ENCODE measurements at regions not wholly inside any gene's neighbourhood (a gene's known extent, or its start where the extent isn't known, plus 50 kb on each side); places are given as distances from the start of the nearest gene placed in this dataset.

DNA sequence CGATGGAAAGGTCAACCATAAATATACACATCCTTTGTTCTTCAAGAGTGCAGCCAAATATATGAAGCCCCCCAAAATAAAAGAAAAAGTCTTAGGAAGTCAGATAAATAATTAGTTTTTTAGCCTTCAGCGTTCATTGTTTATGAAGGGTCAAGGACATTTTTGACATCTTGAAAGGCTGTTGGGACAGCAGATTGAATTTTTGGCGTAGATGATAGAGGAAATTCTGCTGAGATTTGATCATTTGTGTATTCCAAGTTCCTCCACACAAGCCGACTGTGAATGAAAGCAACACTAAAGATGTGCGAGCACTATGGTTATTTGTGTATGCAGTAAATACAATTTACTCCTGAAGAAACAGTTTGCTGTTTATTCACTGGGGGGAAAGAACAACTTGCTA lies 177.8 kb upstream of the PARD3B start:
- no peaks in the 10 kb centered on the region for H3K36me3 ChIP-seq
- no peak overlapping the region for H3K4me3 ChIP-seq
- 49 to 51% methylated on average over 5 of the region's 5 CpGs for WGBS, 2 donors
- DNase-seq (ENCODE audit: low spot score in 2 of 2), result no peak
- TF ChIP-seq EP300 (IDR thresholded peaks at IDR 0.05) (no peak), POLR2A (IDR thresholded peaks at IDR 0.05) (no peak)
- TF ChIP-seq, protein P1, sequence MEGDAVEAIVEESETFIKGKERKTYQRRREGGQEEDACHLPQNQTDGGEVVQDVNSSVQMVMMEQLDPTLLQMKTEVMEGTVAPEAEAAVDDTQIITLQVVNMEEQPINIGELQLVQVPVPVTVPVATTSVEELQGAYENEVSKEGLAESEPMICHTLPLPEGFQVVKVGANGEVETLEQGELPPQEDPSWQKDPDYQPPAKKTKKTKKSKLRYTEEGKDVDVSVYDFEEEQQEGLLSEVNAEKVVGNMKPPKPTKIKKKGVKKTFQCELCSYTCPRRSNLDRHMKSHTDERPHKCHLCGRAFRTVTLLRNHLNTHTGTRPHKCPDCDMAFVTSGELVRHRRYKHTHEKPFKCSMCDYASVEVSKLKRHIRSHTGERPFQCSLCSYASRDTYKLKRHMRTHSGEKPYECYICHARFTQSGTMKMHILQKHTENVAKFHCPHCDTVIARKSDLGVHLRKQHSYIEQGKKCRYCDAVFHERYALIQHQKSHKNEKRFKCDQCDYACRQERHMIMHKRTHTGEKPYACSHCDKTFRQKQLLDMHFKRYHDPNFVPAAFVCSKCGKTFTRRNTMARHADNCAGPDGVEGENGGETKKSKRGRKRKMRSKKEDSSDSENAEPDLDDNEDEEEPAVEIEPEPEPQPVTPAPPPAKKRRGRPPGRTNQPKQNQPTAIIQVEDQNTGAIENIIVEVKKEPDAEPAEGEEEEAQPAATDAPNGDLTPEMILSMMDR (IDR thresholded peaks at IDR 0.05), result no peak
- no peaks in the 10 kb centered on the region for H3K27me3 ChIP-seq
- no peak overlapping the region for H3K27ac ChIP-seq
- H3K4me1 ChIP-seq, result no peaks in the 10 kb centered on the region
- H3K9me3 ChIP-seq, result no peaks in the 10 kb centered on the region

DNA sequence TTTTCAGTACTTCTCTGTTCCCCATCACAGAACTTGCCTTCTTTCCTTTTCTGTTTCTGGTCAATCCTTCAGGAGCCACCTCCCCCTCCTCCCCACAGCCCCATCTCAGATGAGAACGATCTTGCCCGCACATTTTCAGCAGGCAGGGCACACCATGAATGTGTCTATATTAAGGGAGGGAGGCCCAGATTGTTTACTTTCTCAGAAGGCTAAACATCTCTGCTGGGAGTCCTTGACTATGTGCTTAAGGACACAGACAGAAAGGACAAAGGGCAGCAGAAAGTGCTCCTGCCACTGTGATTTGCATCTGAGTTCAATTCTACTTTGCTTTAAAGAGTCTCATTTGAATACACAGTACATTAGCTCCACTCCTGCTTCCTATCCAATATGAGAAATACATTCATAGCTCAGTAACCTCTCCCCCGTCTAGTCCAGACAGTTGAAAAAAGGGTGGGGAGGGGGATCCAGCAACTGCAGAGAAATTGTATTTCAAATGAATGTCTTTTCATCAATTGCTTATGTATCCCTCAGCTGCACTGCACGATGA lies 175.0 kb upstream of the PARD3B start:
- Histone ChIP-seq H3K27me3 (no peaks in the 10 kb centered on the region), H3K27ac (no peak overlapping the region), H3K4me3 (no peak overlapping the region), H3K36me3 (no peaks in the 10 kb centered on the region), H3K9me3 (no peaks in the 10 kb centered on the region), H3K4me1 (no peaks in the 10 kb centered on the region)
- TF ChIP-seq POLR2A (IDR thresholded peaks at IDR 0.05) (no peak), EP300 (IDR thresholded peaks at IDR 0.05) (no peak)
- TF ChIP-seq, protein P1 (IDR thresholded peaks at IDR 0.05), result no peak
- no peak for DNase-seq (ENCODE audit: low spot score in 2 of 2)
- WGBS, 2 donors, result 50 to 65% methylated on average over 4 of the region's 4 CpGs

DNA sequence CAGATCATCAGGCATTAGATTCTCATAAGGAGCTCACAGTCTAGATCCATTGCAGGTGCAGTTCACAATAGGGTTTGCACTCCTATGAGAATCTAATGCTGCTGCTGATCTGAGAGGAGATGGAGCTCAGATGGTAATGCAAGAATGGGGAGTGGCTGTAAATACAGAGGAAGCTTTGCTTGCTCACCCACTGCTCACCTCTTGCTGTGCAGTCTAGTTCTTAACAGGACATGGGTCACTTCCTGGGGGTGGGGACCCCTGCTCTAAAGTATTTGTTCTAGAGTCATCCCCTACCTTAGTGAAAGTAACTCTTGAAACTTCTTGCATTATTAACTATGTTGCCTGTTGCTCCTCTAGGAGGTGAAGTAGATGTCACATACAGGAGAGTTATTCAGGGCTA lies 171.3 kb upstream of the PARD3B start:
- Histone ChIP-seq H3K27me3 (no peaks in the 10 kb centered on the region), H3K27ac (no peak overlapping the region), H3K4me3 (no peak overlapping the region), H3K36me3 (no peaks in the 10 kb centered on the region), H3K4me1 (no peaks in the 10 kb centered on the region), H3K9me3 (no peaks in the 10 kb centered on the region)
- TF ChIP-seq, protein P1 (IDR thresholded peaks at IDR 0.05), result no peak
- no peak for TF ChIP-seq EP300 (IDR thresholded peaks at IDR 0.05)
- TF ChIP-seq POLR2A (IDR thresholded peaks at IDR 0.05), result no peak
- no peak for DNase-seq (ENCODE audit: low spot score in 2 of 2)

DNA sequence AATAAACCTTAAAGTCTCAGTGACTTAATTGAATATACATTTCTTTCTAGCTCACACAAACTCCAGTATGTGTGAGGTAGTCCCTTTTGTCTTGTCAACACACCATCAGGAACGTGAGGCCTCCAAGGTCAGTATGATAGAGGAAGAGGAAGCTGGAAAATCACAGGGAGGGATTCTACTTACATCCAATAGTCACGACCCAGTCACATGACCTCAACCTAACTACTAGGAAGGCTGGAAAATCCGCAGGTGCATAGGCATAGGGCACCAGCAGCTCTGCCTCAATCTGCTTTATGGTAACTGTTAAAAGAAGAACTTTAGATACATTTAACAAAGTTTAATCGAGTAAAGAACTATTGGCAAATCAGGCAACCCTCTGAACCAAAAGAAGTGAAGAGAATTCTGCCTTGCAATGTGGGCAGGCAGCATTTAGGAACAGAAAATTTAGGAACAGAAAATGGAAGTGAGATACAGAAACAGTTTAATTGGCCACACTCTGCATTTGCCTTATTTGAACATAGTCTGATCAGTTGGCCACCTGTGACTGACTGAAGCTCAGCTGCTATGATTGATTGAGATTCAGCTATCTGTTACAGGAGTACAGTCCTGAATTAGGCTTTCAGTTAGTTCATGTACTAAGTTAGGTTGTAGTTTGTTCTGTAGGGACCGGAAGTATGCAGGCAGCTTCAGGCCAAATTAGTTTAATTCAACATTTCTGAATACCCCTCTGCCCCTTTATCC lies 165.0 kb upstream of the PARD3B start:
- Histone ChIP-seq H3K4me3 (no peak overlapping the region), H3K36me3 (no peaks in the 10 kb centered on the region), H3K9me3 (peaks cover 0 to 3% (median 0%) of the 10 kb centered on the region in 4 donors), H3K27me3 (no peaks in the 10 kb centered on the region), H3K4me1 (no peaks in the 10 kb centered on the region), H3K27ac (no peak overlapping the region)
- TF ChIP-seq, protein P1 (IDR thresholded peaks at IDR 0.05), result no peak
- TF ChIP-seq EP300 (IDR thresholded peaks at IDR 0.05), result no peak
- TF ChIP-seq POLR2A (IDR thresholded peaks at IDR 0.05), result no peak
- WGBS, 2 donors, result 70 to 84% methylated on average over 5 of the region's 5 CpGs
- DNase-seq (ENCODE audit: low spot score in 2 of 2), result no peak

DNA sequence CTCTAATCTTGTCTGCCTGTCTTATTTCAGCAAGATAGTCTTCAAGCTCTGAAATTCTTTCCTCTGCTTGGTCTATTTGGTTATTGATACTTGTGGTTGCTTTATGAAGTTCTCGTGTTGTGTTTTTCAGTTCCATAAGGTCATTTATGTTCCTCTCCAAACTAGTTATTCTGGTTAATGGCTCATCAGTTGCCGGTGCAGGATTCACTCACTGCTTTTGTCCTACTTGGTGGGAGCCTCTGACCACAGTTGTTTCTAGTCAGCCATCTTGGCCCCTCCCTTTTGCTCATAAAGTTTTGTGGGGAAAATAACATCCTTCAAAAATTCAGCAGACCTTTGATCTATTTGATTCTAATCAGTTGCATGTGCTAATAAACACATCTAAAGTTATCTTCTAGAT lies 158.6 kb upstream of the PARD3B start:
- Histone ChIP-seq H3K4me3 (no peak overlapping the region), H3K36me3 (no peaks in the 10 kb centered on the region), H3K9me3 (peaks cover 0 to 3% (median 0%) of the 10 kb centered on the region in 4 donors), H3K27me3 (no peaks in the 10 kb centered on the region), H3K4me1 (peaks cover 0 to 3% (median 0%) of the 10 kb centered on the region in 4 donors), H3K27ac (no peak overlapping the region)
- 95 to 96% methylated on average over 2 of the region's 2 CpGs for WGBS, 2 donors
- TF ChIP-seq POLR2A (IDR thresholded peaks at IDR 0.05) (no peak), EP300 (IDR thresholded peaks at IDR 0.05) (no peak)
- TF ChIP-seq, protein P1 (IDR thresholded peaks at IDR 0.05), result no peak
- DNase-seq (ENCODE audit: low spot score in 2 of 2), result no peak
